Ascending aorta (tissue), 2 donors: ENCODE measurements at regions not wholly inside any gene's neighbourhood (a gene's known extent, or its start where the extent isn't known, plus 50 kb on each side); places are given as distances from the start of the nearest gene placed in this dataset.

Source experiments
- DNase-seq, 2 donors: peaks; one replicate each; pipeline ENCODE4 v3.0.0-alpha.2; 2019; ENCODE audit warnings: low spot score in 2 of 2
- H3K27ac ChIP-seq, 2 donors: fragments of 200-600 bp; sonication (generic); one replicate each; pipeline ENCODE4 v1.5.1; 2016 to 2017; ENCODE audit warnings: mild to moderate bottlenecking in 1 of 2
- H3K27me3 ChIP-seq: fragments of 200-600 bp; sonication (generic); one replicate; pipeline ENCODE4 v1.5.1; 2017
- H3K36me3 ChIP-seq, 2 donors: fragments of 200-600 bp; sonication (generic); one replicate each; pipeline ENCODE4 v1.5.1; 2016
- H3K4me1 ChIP-seq, 2 donors: fragments of 200-600 bp; sonication (generic); one replicate each; pipeline ENCODE4 v1.5.1; 2016 to 2017; ENCODE audit warnings: mild to moderate bottlenecking in 1 of 2
- H3K4me3 ChIP-seq, 2 donors: fragments of 200-600 bp; sonication (generic); one replicate each; pipeline ENCODE4 v1.5.1; 2016 to 2017; ENCODE audit warnings: mild to moderate bottlenecking in 1 of 2
- H3K9me3 ChIP-seq, 2 donors: fragments of 200-600 bp; sonication (generic); one replicate each; pipeline ENCODE4 v1.5.1; 2016
- intact Hi-C: fragments of 100-400 bp; cut with DNase I; formaldehyde crosslinking; loops from one replicate; pipeline ENCODE4 v1.15.1; 2023
- TF ChIP-seq, protein P1 (sequence below), 3 experiments: fragments of 200-600 bp in 2 of 3; fragments of 450-650 bp in 1 of 3; sonication (generic) in 2 of 3; IDR thresholded peaks; one replicate each; pipeline ENCODE4 v1.5.1; 2016 to 2019; ENCODE audit warnings: antibody characterized with exemption in 3 of 3, mild to moderate bottlenecking in 1 of 3, moderate library complexity in 1 of 3

DNA sequence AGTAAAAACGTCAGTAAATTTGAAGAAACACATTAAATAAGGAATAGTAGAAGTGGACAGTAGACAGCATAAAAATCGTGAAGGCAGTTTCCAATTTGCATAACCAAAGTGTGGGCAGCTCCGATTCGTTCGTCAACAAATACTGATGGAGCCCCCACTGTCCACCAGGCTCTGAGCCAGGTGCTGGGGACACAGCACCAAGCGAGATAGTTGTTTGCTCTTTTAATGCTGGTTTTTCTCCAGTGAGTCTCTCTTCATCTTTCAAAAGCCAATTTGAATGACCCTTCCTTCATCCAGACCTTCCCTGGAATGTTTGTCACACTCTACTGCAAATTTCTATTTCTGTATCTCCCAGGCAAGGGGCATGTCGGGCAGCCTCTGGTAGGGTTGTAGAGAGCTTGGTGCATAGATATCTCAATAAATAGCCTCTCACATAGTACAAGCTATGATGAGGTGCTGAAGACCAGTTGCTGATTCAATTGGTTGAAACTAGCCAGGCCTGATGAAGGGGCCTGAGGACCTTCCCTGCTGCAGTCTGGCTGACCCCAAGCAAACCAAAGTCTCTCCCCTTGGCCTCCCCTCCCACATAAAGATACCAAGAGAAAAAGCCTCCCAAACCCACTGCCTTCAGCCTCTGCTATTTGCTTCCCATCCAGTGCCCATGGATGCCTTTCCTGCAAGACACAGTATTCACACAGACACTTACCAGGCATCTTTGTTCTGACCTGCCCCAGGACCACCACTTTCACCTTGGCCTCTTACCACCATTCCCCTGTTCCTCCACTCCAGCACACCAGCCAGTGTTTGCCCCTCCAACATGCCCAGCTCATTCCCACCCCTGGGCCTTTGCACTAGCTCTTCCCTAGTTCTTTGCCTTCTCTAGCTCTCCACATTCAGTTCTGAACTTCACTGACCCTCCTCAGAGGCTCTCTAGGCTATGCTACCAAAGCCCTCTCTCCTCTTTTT lies 125.2 kb downstream of the CEBPB start:
- Histone ChIP-seq H3K36me3 (no peaks in the 10 kb centered on the region), H3K4me3 (no peak overlapping the region), H3K4me1 (peaks cover 4 to 21% of the 10 kb centered on the region in 2 donors), H3K27me3 (no peaks in the 10 kb centered on the region), H3K9me3 (no peaks in the 10 kb centered on the region), H3K27ac (peak overlapping the region; percentile 2 to 29)
- TF ChIP-seq, protein P1, sequence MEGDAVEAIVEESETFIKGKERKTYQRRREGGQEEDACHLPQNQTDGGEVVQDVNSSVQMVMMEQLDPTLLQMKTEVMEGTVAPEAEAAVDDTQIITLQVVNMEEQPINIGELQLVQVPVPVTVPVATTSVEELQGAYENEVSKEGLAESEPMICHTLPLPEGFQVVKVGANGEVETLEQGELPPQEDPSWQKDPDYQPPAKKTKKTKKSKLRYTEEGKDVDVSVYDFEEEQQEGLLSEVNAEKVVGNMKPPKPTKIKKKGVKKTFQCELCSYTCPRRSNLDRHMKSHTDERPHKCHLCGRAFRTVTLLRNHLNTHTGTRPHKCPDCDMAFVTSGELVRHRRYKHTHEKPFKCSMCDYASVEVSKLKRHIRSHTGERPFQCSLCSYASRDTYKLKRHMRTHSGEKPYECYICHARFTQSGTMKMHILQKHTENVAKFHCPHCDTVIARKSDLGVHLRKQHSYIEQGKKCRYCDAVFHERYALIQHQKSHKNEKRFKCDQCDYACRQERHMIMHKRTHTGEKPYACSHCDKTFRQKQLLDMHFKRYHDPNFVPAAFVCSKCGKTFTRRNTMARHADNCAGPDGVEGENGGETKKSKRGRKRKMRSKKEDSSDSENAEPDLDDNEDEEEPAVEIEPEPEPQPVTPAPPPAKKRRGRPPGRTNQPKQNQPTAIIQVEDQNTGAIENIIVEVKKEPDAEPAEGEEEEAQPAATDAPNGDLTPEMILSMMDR (IDR thresholded peaks at IDR 0.05) = no peak
- intact Hi-C loops = no loop called here
- no peak for DNase-seq

DNA sequence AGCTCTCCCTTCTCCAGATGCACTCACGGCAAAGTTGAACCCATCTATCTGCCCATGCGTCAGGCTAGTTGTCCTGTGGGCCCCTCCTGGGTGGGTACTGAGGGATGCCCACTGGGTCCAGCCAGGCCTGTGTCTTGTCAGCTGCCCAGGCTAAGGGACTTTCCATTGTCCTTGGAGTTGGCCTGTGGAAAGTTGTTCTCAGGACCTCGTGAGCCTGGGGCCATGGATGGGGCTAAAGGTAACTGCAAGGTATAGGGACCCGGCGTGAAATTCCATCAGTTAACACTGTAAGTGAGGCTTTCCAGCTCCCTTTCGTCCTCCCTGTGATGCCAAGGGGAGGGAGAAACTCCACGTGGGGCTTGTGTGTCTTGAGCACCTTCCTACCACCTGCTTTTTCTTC lies 126.5 kb downstream of the CEBPB start:
- H3K9me3 ChIP-seq = no peaks in the 10 kb centered on the region
- no peak overlapping the region for H3K4me3 ChIP-seq
- TF ChIP-seq, protein P1 (IDR thresholded peaks at IDR 0.05) = no peak
- no peaks in the 10 kb centered on the region for H3K36me3 ChIP-seq
- H3K27me3 ChIP-seq = no peaks in the 10 kb centered on the region
- H3K4me1 ChIP-seq = peaks cover 9 to 28% of the 10 kb centered on the region in 2 donors
- intact Hi-C loops = no loop called here
- peak overlapping the region in 1 of 2 donors; percentile 24 for H3K27ac ChIP-seq
- DNase-seq = no peak

DNA sequence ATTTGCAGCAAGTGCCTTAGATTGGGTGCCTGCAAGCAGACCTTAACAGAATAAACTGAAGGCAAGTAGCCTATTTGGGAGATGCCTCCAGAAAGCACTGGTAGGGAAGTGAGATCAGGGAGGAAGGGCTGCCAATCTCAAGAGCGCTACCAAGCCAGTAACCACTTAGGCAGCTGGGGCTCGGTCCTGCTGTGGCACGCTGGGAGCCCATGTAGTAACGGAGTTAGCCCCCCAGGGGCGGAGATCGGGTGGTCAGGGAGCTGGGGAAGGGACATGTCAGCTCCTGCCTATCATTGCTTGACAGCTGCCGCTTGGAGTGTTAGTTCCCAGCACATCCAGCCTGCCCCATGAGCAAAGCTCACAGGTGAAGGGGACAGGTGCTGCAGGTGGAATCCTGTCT lies 127.0 kb downstream of the CEBPB start:
- DNase-seq = no peak
- H3K9me3 ChIP-seq = no peaks in the 10 kb centered on the region
- intact Hi-C loops = no loop called here
- H3K36me3 ChIP-seq = no peaks in the 10 kb centered on the region
- TF ChIP-seq, protein P1 (IDR thresholded peaks at IDR 0.05) = no peak
- no peak overlapping the region for H3K4me3 ChIP-seq
- no peaks in the 10 kb centered on the region for H3K27me3 ChIP-seq
- peaks cover 6 to 25% of the 10 kb centered on the region in 2 donors for H3K4me1 ChIP-seq
- peak overlapping the region in 1 of 2 donors; percentile 24 for H3K27ac ChIP-seq

DNA sequence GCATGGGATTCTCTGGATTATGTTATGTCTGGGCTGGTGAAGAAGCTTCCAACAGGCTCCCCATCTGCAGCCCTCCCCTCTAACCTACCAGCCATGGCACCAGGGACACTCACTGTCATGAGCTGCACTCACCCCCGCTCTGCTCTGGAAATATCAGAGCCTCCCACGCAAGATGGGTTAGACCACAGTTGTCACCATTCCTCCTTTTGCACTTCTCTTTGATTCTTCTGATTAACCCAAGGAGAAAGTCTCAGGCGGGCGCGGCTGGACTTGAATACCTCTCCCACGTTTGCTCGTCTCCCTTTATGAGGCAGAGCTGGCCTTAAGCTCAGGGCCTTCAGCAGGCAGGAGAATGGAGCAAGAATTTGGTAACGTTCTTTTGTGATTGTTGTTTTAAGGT lies 128.1 kb downstream of the CEBPB start:
- H3K27ac ChIP-seq = no peak overlapping the region
- intact Hi-C loops = no loop called here
- H3K27me3 ChIP-seq = no peaks in the 10 kb centered on the region
- H3K4me1 ChIP-seq = peaks cover 6 to 17% of the 10 kb centered on the region in 2 donors
- no peak overlapping the region for H3K4me3 ChIP-seq
- TF ChIP-seq, protein P1 (IDR thresholded peaks at IDR 0.05) = no peak
- no peaks in the 10 kb centered on the region for H3K9me3 ChIP-seq
- DNase-seq = no peak
- H3K36me3 ChIP-seq = no peaks in the 10 kb centered on the region

DNA sequence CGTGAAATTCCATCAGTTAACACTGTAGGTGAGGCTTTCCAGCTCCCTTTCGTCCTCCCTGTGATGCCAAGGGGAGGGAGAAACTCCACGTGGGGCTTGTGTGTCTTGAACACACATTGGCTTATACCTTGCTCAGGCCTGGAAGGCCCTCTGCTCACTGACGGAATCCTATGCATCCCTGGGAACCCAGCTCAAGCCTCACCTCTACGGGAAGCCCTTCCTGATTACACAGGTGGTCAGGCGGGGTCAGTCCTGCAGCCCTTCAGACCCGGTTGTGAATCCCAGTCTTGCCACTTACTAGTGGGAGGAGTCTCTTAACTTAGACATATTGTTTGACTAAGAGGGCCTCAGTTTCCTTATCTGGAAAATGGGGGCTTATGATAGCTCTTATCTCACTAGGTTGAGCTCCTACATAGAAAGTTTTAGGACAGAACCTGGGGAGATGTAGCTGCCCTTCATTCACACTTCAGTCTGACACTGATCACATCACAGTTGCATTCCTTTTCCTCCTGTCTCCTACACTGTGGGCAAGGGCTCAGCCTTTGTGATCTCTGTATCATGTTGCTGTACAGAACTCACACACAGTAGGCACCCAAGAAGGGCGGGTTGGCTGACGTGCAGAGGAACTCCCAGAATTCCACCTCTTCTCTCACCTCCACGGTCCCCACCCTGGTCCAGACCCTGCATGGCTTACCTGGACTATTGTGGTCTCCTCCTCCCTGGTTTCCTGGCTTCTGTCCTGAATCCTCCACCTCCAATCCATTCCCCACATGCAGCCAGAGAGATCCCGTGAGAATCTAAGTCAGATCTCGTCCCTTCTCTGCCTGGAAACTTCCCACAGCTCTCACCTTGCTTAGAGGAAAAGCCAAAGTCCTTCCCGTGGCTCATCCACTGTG lies 129.6 kb downstream of the CEBPB start:
- TF ChIP-seq, protein P1 (IDR thresholded peaks at IDR 0.05) = no peak
- intact Hi-C loops = loop anchor here (2.0 to 5.0 kb wide), 2 partner anchors 59 to 128 kb away; partner anchors contain the start of gene CEBPB
- Histone ChIP-seq H3K36me3 (no peaks in the 10 kb centered on the region), H3K4me1 (peaks cover 6 to 17% of the 10 kb centered on the region in 2 donors), H3K4me3 (peak overlapping the region; percentile 12 to 32), H3K9me3 (no peaks in the 10 kb centered on the region), H3K27ac (peak overlapping the region; percentile 67 to 80), H3K27me3 (no peaks in the 10 kb centered on the region)
- no peak for DNase-seq
